ENCODE measurements at regions not wholly inside any gene's neighbourhood (a gene's known extent, or its start where the extent isn't known, plus 50 kb on each side); places are given as distances from the start of the nearest gene placed in this dataset.

DNA sequence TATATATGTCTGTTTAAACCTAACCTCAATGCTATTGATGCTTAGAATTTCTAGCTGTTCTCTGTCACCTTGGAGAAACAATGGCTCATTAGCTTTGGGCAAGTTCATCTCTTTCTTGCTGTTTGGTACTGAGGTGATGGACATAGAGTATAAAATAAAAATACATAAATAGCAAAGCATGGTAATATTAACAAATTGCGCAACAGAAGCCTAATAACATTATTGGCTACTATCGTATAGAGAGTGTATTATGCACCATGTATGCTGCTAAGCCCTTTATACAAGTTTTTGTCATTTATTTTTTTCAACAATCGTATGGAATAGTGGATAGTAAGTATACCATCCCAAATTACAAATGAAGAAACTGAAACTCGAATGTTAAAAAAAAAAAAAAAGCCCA lies 100.1 kb downstream of the ICOS start:
- Histone ChIP-seq H3K9me2 (replicated peaks; ENCODE audit: insufficient read depth, low read length) (no peaks in the 10 kb centered on the region), H3K4me3 (ENCODE audit: low read length) (no peak overlapping the region), H3K4me1 (ENCODE audit: low read length) (no peaks in the 10 kb centered on the region), H3K79me2 (ENCODE audit: low read length) (no peaks in the 10 kb centered on the region), H2AFZ (ENCODE audit: low read length) (no peak overlapping the region), H3K27me3 (ENCODE audit: low read length) (no peaks in the 10 kb centered on the region), H3K9me3 (ENCODE audit: low read length) (no peaks in the 10 kb centered on the region), H3K9ac (ENCODE audit: low read length) (no peak overlapping the region), H3K27ac (ENCODE audit: low read length) (no peak overlapping the region), H3K4me2 (ENCODE audit: low read depth, low read length, poor library complexity, severe bottlenecking) (no peak overlapping the region), H3K36me3 (ENCODE audit: insufficient read depth, low read length) (no peaks in the 10 kb centered on the region), H4K20me1 (ENCODE audit: insufficient read depth, low read depth, low read length) (no peaks in the 10 kb centered on the region)
- DNase-seq = no peak

DNA sequence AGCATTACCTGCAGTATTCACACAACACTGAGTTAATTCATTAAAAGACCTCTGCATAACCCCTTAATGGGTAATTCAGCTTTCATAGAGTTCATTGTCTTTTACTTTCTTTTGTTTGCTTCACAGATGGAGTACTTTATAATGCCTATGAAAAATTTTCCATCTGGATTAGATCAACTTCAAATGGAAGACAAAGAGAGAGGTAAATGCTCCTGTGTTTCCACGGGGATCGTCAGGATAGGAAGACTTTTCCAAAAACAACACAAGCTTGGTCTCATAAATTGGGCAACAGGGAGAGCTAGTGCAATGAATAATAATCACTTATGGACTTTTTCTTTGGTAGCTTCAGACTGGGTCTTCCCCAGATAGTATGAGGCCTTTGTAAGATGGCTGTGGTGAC lies 100.7 kb downstream of the ICOS start:
- DNase-seq = no peak
- Histone ChIP-seq H4K20me1 (ENCODE audit: insufficient read depth, low read depth, low read length) (no peaks in the 10 kb centered on the region), H3K27me3 (ENCODE audit: low read length) (no peaks in the 10 kb centered on the region), H3K4me1 (ENCODE audit: low read length) (no peaks in the 10 kb centered on the region), H3K9ac (ENCODE audit: low read length) (no peak overlapping the region), H3K27ac (ENCODE audit: low read length) (no peak overlapping the region), H3K79me2 (ENCODE audit: low read length) (no peaks in the 10 kb centered on the region), H2AFZ (ENCODE audit: low read length) (no peak overlapping the region), H3K4me3 (ENCODE audit: low read length) (no peak overlapping the region), H3K9me2 (replicated peaks; ENCODE audit: insufficient read depth, low read length) (no peaks in the 10 kb centered on the region), H3K9me3 (ENCODE audit: low read length) (no peaks in the 10 kb centered on the region), H3K36me3 (ENCODE audit: insufficient read depth, low read length) (no peaks in the 10 kb centered on the region), H3K4me2 (ENCODE audit: low read depth, low read length, poor library complexity, severe bottlenecking) (no peak overlapping the region)

DNA sequence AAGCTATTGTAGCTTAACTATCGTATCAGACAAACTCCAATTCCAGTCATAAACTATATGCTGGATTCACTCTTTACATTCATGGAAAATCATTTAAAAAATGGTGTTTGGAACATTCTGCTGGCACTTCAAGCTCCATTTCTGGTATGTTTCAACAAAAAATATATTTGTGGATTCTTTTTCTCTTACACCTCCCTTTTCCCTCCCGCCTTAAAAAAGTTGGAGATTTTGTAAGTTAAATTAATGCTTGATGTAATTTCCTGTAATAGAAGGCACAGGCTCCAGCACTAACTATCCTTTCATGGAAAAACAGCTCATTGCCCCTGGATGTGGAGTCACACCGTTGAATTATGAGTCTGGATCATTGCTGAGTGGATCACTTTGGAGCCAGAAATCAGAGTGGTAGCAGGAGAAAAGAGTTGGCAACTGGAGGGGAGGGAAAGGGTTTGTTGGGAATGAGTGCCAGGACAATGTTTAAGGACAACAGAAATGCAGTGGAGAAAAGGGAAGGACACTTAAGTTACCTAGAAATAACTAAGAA lies 102.8 kb downstream of the ICOS start:
- Histone ChIP-seq H4K20me1 (ENCODE audit: insufficient read depth, low read depth, low read length) (no peaks in the 10 kb centered on the region), H3K9ac (ENCODE audit: low read length) (no peak overlapping the region), H3K4me1 (ENCODE audit: low read length) (no peaks in the 10 kb centered on the region), H3K27ac (ENCODE audit: low read length) (no peak overlapping the region), H2AFZ (ENCODE audit: low read length) (no peak overlapping the region), H3K9me3 (ENCODE audit: low read length) (no peaks in the 10 kb centered on the region), H3K79me2 (ENCODE audit: low read length) (no peaks in the 10 kb centered on the region), H3K4me3 (ENCODE audit: low read length) (no peak overlapping the region), H3K27me3 (ENCODE audit: low read length) (no peaks in the 10 kb centered on the region), H3K4me2 (ENCODE audit: low read depth, low read length, poor library complexity, severe bottlenecking) (no peak overlapping the region), H3K36me3 (ENCODE audit: insufficient read depth, low read length) (no peaks in the 10 kb centered on the region), H3K9me2 (replicated peaks; ENCODE audit: insufficient read depth, low read length) (no peaks in the 10 kb centered on the region)
- DNase-seq = no peak

DNA sequence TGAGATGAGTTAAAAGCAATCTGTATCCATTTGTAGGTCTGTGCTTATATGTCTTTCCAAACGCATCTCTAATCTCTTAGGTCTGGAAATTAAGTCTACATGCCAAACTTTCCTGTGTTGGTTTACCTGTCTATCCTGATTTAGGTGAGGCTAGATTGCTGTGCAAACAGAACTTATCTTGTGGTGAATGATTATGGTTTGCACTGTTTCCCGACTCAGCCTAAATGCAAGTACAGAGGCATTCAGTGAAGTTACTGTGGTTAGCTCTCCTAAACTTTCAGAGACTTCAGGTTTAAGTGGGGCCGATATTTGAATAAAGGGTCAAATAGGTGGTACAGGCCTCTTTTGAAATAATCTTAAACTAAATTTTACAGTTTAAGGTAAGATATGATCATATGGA lies 103.5 kb downstream of the ICOS start:
- Histone ChIP-seq H3K9me3 (ENCODE audit: low read length) (no peaks in the 10 kb centered on the region), H3K4me1 (ENCODE audit: low read length) (no peaks in the 10 kb centered on the region), H3K27me3 (ENCODE audit: low read length) (no peaks in the 10 kb centered on the region), H3K79me2 (ENCODE audit: low read length) (no peaks in the 10 kb centered on the region), H4K20me1 (ENCODE audit: insufficient read depth, low read depth, low read length) (no peaks in the 10 kb centered on the region), H3K27ac (ENCODE audit: low read length) (no peak overlapping the region), H3K4me2 (ENCODE audit: low read depth, low read length, poor library complexity, severe bottlenecking) (no peak overlapping the region), H3K4me3 (ENCODE audit: low read length) (no peak overlapping the region), H3K36me3 (ENCODE audit: insufficient read depth, low read length) (no peaks in the 10 kb centered on the region), H3K9ac (ENCODE audit: low read length) (no peak overlapping the region), H2AFZ (ENCODE audit: low read length) (no peak overlapping the region), H3K9me2 (replicated peaks; ENCODE audit: insufficient read depth, low read length) (no peaks in the 10 kb centered on the region)
- DNase-seq = no peak

DNA sequence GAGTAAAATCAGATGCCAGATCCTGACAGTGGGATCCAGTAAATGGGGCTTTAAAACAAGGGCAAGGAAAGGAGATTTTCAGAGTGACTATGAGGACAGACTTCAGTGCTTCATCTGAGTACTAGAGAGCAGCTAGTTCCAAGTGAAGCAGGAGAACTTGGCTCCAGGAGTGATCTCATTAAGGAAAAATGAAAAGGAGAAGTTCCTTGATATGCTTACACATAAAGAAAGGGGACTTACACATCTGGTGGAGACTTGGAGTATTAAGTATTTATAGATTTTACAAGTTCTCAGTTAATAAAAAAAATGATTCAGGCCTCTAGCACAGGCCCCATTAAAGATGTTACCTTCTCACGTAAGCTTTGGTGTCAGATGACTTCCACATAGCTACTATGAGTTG lies 105.8 kb downstream of the ICOS start:
- no peak for DNase-seq
- Histone ChIP-seq H3K27me3 (ENCODE audit: low read length) (no peaks in the 10 kb centered on the region), H2AFZ (ENCODE audit: low read length) (no peak overlapping the region), H3K36me3 (ENCODE audit: insufficient read depth, low read length) (no peaks in the 10 kb centered on the region), H3K4me3 (ENCODE audit: low read length) (no peak overlapping the region), H3K4me1 (ENCODE audit: low read length) (peaks cover 15% of the 10 kb centered on the region), H3K9me2 (replicated peaks; ENCODE audit: insufficient read depth, low read length) (no peaks in the 10 kb centered on the region), H3K9me3 (ENCODE audit: low read length) (no peaks in the 10 kb centered on the region), H3K4me2 (ENCODE audit: low read depth, low read length, poor library complexity, severe bottlenecking) (no peak overlapping the region), H3K9ac (ENCODE audit: low read length) (no peak overlapping the region), H3K79me2 (ENCODE audit: low read length) (no peaks in the 10 kb centered on the region), H3K27ac (ENCODE audit: low read length) (no peak overlapping the region), H4K20me1 (ENCODE audit: insufficient read depth, low read depth, low read length) (no peaks in the 10 kb centered on the region)

DNA sequence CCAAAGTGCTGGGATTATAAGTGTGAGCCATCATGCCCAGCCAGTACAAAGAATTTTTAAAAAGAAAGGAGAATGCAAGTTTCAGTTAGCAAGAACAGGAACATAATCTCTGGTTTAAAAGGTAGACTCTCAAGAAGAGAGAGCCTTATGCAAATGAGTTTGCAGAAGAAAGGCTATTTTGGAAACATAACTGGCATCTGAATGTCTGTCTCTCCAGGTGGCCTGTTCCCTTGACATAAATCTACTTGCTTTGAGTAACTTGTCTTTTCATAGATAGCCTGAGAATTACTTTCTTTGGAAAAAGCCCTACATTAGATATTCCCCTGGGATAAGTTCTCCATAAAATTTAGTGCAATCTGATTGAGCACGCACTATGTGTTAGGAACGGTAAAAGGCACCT lies 109.6 kb downstream of the ICOS start:
- no peak overlapping the region for H3K4me3 ChIP-seq (ENCODE audit: low read length)
- H3K4me1 ChIP-seq (ENCODE audit: low read length) = peaks cover 15% of the 10 kb centered on the region
- no peaks in the 10 kb centered on the region for H3K79me2 ChIP-seq (ENCODE audit: low read length)
- H3K9ac ChIP-seq (ENCODE audit: low read length) = no peak overlapping the region
- no peak overlapping the region for H3K27ac ChIP-seq (ENCODE audit: low read length)
- H2AFZ ChIP-seq (ENCODE audit: low read length) = no peak overlapping the region
- no peaks in the 10 kb centered on the region for H3K9me3 ChIP-seq (ENCODE audit: low read length)
- H3K27me3 ChIP-seq (ENCODE audit: low read length) = no peaks in the 10 kb centered on the region
- DNase-seq = peak; percentile 60
- H3K4me2 ChIP-seq (ENCODE audit: low read depth, low read length, poor library complexity, severe bottlenecking) = peak overlapping the region; percentile 34
- no peaks in the 10 kb centered on the region for H3K36me3 ChIP-seq (ENCODE audit: insufficient read depth, low read length)
- H4K20me1 ChIP-seq (ENCODE audit: insufficient read depth, low read depth, low read length) = no peaks in the 10 kb centered on the region
- no peaks in the 10 kb centered on the region for H3K9me2 ChIP-seq (replicated peaks; ENCODE audit: insufficient read depth, low read length)

DNA sequence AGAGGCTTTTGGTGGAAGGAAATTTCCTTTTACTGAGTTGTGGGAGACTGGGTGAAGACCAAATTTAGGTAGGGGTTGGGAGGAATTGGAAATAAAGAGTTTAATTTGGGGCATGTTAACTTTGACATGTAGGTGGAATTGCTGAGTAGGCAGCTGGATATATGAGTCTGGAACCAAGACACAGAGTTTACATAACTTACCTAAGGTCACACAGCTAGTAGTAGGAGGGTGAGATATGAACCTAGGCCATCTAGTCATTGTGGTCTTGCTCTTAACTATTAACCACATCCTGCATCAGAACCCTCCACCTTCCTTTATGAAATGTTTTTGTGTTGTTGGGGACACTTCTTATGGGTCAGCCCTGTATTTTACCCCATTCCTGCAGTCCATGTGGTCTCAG lies 113.1 kb downstream of the ICOS start:
- Histone ChIP-seq H2AFZ (ENCODE audit: low read length) (no peak overlapping the region), H3K4me1 (ENCODE audit: low read length) (peaks cover 15% of the 10 kb centered on the region)

DNA sequence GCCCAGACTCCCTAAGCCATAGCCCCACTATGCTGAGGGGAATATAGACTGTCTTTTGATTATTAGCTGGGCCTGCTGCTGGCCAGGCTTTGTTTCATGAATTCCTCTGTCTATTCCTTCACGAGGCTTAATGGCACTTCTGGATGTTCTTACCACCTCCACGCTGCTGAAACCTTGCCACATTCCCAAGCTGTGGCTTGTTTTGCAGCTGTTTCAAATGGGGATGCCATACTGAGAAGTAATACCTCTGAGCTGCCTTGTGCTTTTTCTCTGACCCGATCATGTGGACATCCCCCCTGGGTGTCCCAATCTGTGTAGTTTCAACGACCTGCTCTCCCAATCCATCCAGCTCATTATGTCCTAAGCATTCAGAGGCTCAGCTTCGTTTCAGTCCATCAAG lies 114.1 kb downstream of the ICOS start:
- Histone ChIP-seq H3K9me3 (ENCODE audit: low read length) (no peaks in the 10 kb centered on the region), H3K4me1 (ENCODE audit: low read length) (peaks cover 10% of the 10 kb centered on the region), H4K20me1 (ENCODE audit: insufficient read depth, low read depth, low read length) (no peaks in the 10 kb centered on the region), H3K9ac (ENCODE audit: low read length) (no peak overlapping the region), H3K27me3 (ENCODE audit: low read length) (no peaks in the 10 kb centered on the region), H3K27ac (ENCODE audit: low read length) (no peak overlapping the region), H3K4me3 (ENCODE audit: low read length) (no peak overlapping the region), H3K4me2 (ENCODE audit: low read depth, low read length, poor library complexity, severe bottlenecking) (no peak overlapping the region), H3K9me2 (replicated peaks; ENCODE audit: insufficient read depth, low read length) (no peaks in the 10 kb centered on the region), H2AFZ (ENCODE audit: low read length) (no peak overlapping the region), H3K79me2 (ENCODE audit: low read length) (no peaks in the 10 kb centered on the region), H3K36me3 (ENCODE audit: insufficient read depth, low read length) (no peaks in the 10 kb centered on the region)
- DNase-seq = no peak

More for the DNA sequence above, 113.1 kb downstream of the ICOS start:
- Histone ChIP-seq H3K4me2 (ENCODE audit: low read depth, low read length, poor library complexity, severe bottlenecking) (no peak overlapping the region), H3K9me3 (ENCODE audit: low read length) (no peaks in the 10 kb centered on the region), H3K36me3 (ENCODE audit: insufficient read depth, low read length) (no peaks in the 10 kb centered on the region), H3K27ac (ENCODE audit: low read length) (no peak overlapping the region), H3K79me2 (ENCODE audit: low read length) (no peaks in the 10 kb centered on the region), H4K20me1 (ENCODE audit: insufficient read depth, low read depth, low read length) (no peaks in the 10 kb centered on the region), H3K27me3 (ENCODE audit: low read length) (no peaks in the 10 kb centered on the region), H3K9ac (ENCODE audit: low read length) (no peak overlapping the region), H3K4me3 (ENCODE audit: low read length) (no peak overlapping the region), H3K9me2 (replicated peaks; ENCODE audit: insufficient read depth, low read length) (no peaks in the 10 kb centered on the region)
- DNase-seq = no peak

DNA sequence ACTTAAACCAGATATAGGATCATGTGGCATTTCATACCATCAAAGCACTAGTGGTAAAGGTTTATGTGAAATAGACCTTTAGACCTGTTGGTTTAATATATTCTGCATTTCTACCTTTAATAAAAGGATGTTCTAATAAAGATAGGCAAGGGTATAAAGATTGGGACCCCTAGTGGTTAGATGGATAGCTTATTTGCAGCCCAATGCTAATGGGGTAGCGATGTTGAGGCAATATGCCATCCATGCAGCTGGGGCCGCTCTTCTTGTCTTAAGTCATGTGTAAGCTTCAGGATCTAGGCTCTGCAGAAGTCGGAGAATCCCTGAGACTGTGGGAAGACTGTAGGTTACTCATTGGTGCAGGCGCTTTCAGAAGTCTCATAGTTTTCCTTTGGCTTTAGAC lies 114.9 kb downstream of the ICOS start:
- Histone ChIP-seq H3K79me2 (ENCODE audit: low read length) (no peaks in the 10 kb centered on the region), H3K9ac (ENCODE audit: low read length) (no peak overlapping the region), H3K27ac (ENCODE audit: low read length) (no peak overlapping the region), H4K20me1 (ENCODE audit: insufficient read depth, low read depth, low read length) (no peaks in the 10 kb centered on the region), H3K4me1 (ENCODE audit: low read length) (peaks cover 2% of the 10 kb centered on the region), H3K9me2 (replicated peaks; ENCODE audit: insufficient read depth, low read length) (no peaks in the 10 kb centered on the region), H3K9me3 (ENCODE audit: low read length) (no peaks in the 10 kb centered on the region), H3K4me3 (ENCODE audit: low read length) (no peak overlapping the region), H3K27me3 (ENCODE audit: low read length) (no peaks in the 10 kb centered on the region), H3K4me2 (ENCODE audit: low read depth, low read length, poor library complexity, severe bottlenecking) (no peak overlapping the region), H2AFZ (ENCODE audit: low read length) (no peak overlapping the region), H3K36me3 (ENCODE audit: insufficient read depth, low read length) (no peaks in the 10 kb centered on the region)
- peak; percentile 76 for DNase-seq
